ENCODE measurements at regions not wholly inside any gene's neighbourhood (a gene's known extent, or its start where the extent isn't known, plus 50 kb on each side); places are given as distances from the start of the nearest gene placed in this dataset.

DNA sequence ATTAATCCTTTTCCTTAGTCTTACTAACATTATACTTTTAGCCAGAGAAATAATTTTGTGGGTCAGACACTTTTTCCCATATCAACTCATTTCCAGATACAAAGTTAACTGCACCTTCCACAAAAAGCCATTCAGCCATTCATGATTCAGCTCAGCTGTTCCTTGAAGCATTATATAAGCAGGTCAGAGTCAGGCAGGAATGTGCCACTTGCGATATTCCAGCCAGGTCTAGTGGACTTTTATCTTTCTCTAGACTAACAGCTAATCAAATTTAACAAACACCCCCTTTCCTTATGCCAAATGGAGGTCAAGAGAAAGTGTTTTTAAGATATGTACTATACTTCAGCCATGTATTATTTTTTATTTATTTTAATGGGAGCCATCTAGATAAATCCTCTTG is 75.6 kb upstream of the EPB41L3 start:
- TF ChIP-seq, protein P1, sequence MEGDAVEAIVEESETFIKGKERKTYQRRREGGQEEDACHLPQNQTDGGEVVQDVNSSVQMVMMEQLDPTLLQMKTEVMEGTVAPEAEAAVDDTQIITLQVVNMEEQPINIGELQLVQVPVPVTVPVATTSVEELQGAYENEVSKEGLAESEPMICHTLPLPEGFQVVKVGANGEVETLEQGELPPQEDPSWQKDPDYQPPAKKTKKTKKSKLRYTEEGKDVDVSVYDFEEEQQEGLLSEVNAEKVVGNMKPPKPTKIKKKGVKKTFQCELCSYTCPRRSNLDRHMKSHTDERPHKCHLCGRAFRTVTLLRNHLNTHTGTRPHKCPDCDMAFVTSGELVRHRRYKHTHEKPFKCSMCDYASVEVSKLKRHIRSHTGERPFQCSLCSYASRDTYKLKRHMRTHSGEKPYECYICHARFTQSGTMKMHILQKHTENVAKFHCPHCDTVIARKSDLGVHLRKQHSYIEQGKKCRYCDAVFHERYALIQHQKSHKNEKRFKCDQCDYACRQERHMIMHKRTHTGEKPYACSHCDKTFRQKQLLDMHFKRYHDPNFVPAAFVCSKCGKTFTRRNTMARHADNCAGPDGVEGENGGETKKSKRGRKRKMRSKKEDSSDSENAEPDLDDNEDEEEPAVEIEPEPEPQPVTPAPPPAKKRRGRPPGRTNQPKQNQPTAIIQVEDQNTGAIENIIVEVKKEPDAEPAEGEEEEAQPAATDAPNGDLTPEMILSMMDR (IDR thresholded peaks at IDR 0.05), result no peak
- no peak for TF ChIP-seq ZFX (IDR thresholded peaks at IDR 0.05; ENCODE audit: borderline replicate concordance)
